Tibial nerve (tissue), 3 donors: ENCODE measurements at regions not wholly inside any gene's neighbourhood (a gene's known extent, or its start where the extent isn't known, plus 50 kb on each side); places are given as distances from the start of the nearest gene placed in this dataset.

Experiments used
- CTCF ChIP-seq, 5 experiments: fragments of 200-600 bp in 3 of 5; fragments of 450-650 bp in 2 of 5; sonication (generic) in 3 of 5; IDR thresholded peaks; one replicate each; pipeline ENCODE4 v1.5.1; 2016 to 2019; ENCODE audit warnings: antibody characterized with exemption in 5 of 5, mild to moderate bottlenecking in 3 of 5, moderate library complexity in 2 of 5
- POLR2A ChIP-seq, 2 donors: fragments of 450-650 bp; IDR thresholded peaks; one replicate each; pipeline ENCODE4 v1.6.1; 2017; ENCODE audit warnings: antibody characterized with exemption in 2 of 2, mild to moderate bottlenecking in 2 of 2, moderate library complexity in 2 of 2

GRCh38 chr3:157590273-157590672 lies 87.1 kb upstream of the VEPH1 start:
- TF ChIP-seq POLR2A (IDR thresholded peaks at IDR 0.05): no peak
- no peak for TF ChIP-seq CTCF (IDR thresholded peaks at IDR 0.05)
